ENCODE measurements at regions not wholly inside any gene's neighbourhood (a gene's known extent, or its start where the extent isn't known, plus 50 kb on each side); places are given as distances from the start of the nearest gene placed in this dataset.

GRCh38 chr22:49147171-49147570 is 680.5 kb downstream of the BRD1 start:
- TF ChIP-seq CTCF (IDR thresholded peaks at IDR 0.05; ENCODE audit: insufficient read depth, low read length, poor library complexity, severe bottlenecking) (no peak), EZH2phosphoT487 (conservative IDR thresholded peaks at IDR 0.05; ENCODE audit: low read length) (no peak)
